ENCODE measurements at regions not wholly inside any gene's neighbourhood (a gene's known extent, or its start where the extent isn't known, plus 50 kb on each side); places are given as distances from the start of the nearest gene placed in this dataset.

GRCh38 chr1:58890609-58891008, 106.8 kb upstream of the JUN start:
- TF ChIP-seq POLR2A (IDR thresholded peaks at IDR 0.05) (no peak), CTCF (IDR thresholded peaks at IDR 0.05) (no peak), POLR2AphosphoS5 (IDR thresholded peaks at IDR 0.05; ENCODE audit: insufficient read depth in 1 of 2, low read depth in 1 of 2) (no peak)
